Umbilical cord (tissue), 1 donor: ENCODE measurements at regions not wholly inside any gene's neighbourhood (a gene's known extent, or its start where the extent isn't known, plus 50 kb on each side); places are given as distances from the start of the nearest gene placed in this dataset.

ENCODE experiments used
- DNase-seq: peaks from one replicate; pipeline ENCODE4 v3.0.0-alpha.2; 2015; ENCODE audit warnings: low spot score

DNA sequence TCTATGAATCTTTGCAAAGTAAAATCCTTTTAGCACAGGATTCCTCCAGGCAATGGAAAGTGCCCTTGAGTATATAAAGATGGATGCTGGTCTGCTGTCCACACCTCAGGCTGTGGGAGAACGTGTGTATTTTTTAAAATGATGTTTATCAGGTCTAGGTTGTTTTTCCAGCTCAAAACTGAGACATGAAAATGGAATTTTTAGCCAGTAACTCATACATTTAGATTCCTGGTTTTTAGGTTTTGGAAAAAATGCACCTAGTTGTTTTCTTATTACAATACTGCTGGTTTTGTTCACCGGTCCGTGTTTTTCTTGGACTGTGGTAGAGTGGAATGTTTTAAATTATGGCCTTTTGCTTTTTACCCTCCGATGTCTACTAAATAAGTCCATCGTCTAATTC is 554.7 kb downstream of the SOX6 start:
- no peak for DNase-seq

GRCh38 chr11:15805726-15806125 is 550.6 kb downstream of the SOX6 start:
- no peak for DNase-seq

DNA sequence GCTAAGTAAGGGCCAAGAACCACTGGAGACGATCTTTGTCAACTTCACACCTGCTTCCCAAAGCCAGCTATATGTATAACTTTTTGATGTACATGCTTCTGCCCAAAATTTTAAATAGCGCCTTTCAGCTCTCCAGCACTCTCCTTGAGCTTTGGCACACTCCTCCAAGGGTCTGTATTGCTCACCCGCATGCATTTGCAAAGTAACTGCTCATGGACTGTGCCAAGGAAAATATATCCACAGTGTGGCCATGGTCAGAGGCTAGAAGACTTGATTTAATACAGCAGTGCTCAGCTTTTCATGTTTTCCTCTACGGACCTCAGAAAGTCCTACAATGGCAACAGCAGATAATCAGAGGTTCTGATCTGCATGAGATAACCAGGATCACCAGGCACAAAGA is 550.1 kb downstream of the SOX6 start:
- DNase-seq = no peak

DNA sequence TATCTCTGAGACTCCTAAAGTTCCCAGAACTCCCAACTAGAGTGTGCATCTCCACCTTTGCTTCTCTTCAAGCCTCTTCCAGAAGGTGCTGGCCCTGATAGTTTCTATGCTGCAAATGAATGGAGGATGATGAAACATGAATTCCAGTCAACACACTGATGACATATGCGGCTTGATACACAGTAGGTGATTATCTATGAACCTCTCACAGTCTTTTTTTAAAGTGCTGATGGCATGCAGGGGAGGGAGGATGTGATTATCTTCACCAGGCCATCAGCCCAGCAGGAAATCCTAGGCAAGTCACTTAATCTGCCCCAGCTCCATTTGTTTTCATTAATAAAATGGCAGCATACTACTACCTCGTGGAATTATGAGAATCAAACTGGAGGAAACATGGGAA is 548.5 kb downstream of the SOX6 start:
- no peak for DNase-seq

GRCh38 chr11:15810082-15810481 is 546.3 kb downstream of the SOX6 start:
- DNase-seq = no peak

- DNase-seq = no peak
These were observed 545.8 kb downstream of the SOX6 start for GRCh38 chr11:15810525-15810924.

GRCh38 chr11:15815246-15816195 is 540.8 kb downstream of the SOX6 start:
- DNase-seq = no peak

DNA sequence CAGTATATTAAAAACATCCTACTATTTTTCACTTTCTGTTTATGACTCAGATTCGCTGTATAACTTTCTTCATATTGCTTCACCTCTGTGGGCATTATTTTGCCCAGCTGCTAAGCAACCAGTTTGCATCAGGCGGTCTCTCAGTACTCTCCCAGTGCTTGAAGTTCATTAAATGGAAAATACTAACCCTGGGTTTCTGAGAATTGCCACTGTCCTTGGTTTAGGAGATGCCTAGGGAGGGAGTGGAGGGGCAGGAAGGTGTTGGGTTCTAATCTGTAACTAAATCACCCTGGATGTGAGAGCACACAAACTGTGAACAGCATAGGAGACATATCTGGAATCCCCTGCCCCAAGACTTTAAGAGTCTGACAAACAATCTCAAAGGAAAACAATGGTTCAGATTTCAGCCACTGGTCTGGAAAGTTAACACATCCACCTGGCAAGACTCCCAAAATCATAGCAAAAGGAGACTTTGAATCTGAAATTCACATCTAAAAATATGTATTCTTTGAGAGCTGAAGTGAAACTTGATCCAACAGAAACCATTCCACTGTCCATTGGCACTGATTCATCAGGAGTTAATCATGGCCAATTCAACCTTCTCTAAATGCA is 540.0 kb downstream of the SOX6 start:
- peak; percentile 54 for DNase-seq

GRCh38 chr11:15817001-15817400 is 539.3 kb downstream of the SOX6 start:
- DNase-seq = no peak

GRCh38 chr11:15818132-15818842 is 538.1 kb downstream of the SOX6 start:
- no peak for DNase-seq

- peak; percentile 30 for DNase-seq
These were observed 536.6 kb downstream of the SOX6 start for GRCh38 chr11:15819679-15820286.

DNA sequence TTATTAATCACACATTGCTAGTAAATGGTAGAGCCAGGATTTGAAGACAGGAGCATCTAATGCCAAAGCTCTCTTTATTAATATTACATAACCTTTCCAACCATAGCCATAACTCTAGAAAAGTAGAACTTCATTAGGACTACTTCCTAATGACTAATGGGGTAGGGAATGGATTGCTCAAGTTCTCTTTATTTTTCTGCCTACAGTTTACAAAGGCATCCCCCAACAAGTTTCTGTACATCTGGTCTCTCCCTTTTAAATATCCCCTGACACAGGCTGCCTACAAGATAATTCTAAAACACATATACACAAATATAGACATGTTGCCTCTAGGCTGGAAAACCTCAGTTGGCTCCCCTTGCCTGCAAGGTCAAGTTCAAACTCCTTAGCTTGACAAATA is 534.9 kb downstream of the SOX6 start:
- DNase-seq = no peak

DNA sequence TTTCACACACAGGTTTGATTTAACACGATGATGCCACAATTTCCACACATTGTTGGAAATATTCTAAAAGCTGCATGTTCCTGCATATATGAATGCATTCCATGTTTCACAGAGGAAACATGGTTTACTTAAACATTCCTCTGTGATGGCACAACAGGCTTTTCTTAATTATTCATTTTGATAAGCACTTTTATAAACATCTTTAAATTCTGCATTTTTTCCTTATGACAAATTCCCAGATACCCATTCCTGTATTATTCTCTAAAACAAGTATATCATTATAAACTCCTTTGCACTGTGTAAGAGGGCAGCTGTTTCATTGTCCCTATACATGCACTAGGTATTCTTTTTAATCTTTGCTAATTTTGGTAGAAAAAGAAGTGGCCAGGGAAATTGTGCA is 532.3 kb downstream of the SOX6 start:
- DNase-seq = no peak

- DNase-seq = no peak
These were observed 530.2 kb downstream of the SOX6 start for GRCh38 chr11:15825976-15826650.

DNA sequence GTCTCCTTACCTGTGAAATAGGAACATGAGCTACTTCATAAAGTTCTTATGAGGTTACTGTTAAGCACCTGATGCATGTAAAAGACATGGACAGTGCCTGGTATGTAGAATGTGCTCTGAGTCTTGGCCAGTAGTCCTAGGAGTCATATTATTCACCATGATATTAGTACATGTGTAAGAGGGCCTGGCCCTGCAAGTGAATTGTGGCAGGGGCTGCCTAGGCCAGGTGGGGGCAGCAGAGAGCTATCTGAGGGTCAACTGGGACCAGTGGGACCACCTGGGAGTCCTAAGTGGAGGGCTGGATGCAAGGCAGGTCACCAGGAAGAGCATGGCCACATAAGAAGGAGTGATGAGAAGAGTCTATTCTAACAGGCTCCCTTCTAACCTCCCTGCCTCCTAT is 529.5 kb downstream of the SOX6 start:
- no peak for DNase-seq

DNA sequence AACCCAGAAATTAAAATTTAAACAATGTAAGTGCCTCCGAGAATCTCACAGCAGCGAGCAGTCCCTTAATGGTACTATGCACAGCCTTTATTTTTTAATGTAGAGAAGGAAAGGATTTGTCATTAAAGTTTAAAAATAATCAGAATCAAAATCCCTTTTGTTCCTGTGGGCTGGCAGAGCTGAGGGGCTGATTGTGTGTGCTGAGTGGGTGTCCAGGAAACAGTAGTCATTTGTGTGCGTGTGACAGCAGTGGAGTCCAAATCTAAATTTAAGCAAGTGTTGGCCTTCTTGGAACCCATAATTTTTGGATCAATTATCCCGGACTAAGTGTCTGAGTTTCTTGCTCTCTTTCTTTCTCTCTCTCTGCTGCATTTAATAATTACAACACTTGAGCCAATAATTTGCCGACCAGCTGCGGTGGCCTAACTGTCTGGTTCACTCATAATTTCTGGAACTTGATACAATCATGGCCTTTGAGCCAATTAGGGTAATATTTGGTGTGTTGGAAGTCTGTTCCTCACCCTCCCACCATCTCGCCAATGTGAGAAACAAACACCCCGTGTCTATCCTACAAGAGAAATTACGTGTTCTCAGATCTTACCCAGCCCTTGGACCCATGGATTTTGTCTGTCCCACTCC is 528.0 kb downstream of the SOX6 start:
- no peak for DNase-seq

GRCh38 chr11:15829312-15829711 is 527.0 kb downstream of the SOX6 start:
- no peak for DNase-seq

GRCh38 chr11:15830741-15831428 is 525.5 kb downstream of the SOX6 start:
- peak; percentile 59 for DNase-seq

GRCh38 chr11:15835788-15836411 is 520.4 kb downstream of the SOX6 start:
- DNase-seq = peak; percentile 39

GRCh38 chr11:15836795-15837194 is 519.6 kb downstream of the SOX6 start:
- no peak for DNase-seq
